ENCODE measurements at regions not wholly inside any gene's neighbourhood (a gene's known extent, or its start where the extent isn't known, plus 50 kb on each side); places are given as distances from the start of the nearest gene placed in this dataset.

DNA sequence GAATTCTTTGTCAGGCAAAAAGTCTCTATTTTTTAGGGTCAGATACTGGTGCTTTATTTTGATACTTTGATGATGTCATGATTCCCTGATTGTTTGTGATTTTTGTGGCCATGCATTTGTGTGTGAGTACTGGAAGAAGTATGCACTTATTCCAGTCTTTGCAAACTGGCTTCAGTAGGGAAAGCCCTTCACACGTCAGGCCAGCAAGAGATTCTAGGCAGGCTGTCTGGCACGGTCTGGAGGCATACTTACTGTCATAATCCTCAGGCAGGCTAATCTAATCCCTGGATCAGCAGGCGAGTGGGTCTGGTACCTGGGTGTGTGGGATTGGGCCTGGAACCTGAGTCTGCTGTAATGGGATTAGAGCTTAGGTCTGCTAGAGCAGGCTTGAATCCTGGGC, 391.8 kb upstream of the MMS22L start:
- ATAC-seq, result no peak
- Histone ChIP-seq H3K27me3 (ENCODE audit: control insufficient read depth, insufficient read depth, low read length) (no peaks in the 10 kb centered on the region), H3K4me1 (ENCODE audit: control insufficient read depth, insufficient read depth, low read length) (no peaks in the 10 kb centered on the region), H3K9me3 (ENCODE audit: control insufficient read depth, insufficient read depth, low read length) (no peaks in the 10 kb centered on the region), H3K36me3 (ENCODE audit: control insufficient read depth, insufficient read depth, low read length) (no peaks in the 10 kb centered on the region), H3K27ac (ENCODE audit: low read length) (no peak overlapping the region), H3K4me3 (ENCODE audit: low read length) (no peak overlapping the region)
- no peak overlapping the region for H3K4me3 Mint-ChIP-seq
- H3K27ac Mint-ChIP-seq, result no peak overlapping the region
- intact Hi-C loops (cut with micrococcal nuclease), result no loop called here
- 77% methylated on average over 3 of the region's 3 CpGs for WGBS (ENCODE audit: insufficient coverage)
- H3K27me3 Mint-ChIP-seq (ENCODE audit: low read depth in 2 of 2), result no peaks in the 10 kb centered on the region
- H3K9me3 Mint-ChIP-seq, result peaks cover 4 to 6% of the 10 kb centered on the region in 2 donors
- TF ChIP-seq, protein P1, sequence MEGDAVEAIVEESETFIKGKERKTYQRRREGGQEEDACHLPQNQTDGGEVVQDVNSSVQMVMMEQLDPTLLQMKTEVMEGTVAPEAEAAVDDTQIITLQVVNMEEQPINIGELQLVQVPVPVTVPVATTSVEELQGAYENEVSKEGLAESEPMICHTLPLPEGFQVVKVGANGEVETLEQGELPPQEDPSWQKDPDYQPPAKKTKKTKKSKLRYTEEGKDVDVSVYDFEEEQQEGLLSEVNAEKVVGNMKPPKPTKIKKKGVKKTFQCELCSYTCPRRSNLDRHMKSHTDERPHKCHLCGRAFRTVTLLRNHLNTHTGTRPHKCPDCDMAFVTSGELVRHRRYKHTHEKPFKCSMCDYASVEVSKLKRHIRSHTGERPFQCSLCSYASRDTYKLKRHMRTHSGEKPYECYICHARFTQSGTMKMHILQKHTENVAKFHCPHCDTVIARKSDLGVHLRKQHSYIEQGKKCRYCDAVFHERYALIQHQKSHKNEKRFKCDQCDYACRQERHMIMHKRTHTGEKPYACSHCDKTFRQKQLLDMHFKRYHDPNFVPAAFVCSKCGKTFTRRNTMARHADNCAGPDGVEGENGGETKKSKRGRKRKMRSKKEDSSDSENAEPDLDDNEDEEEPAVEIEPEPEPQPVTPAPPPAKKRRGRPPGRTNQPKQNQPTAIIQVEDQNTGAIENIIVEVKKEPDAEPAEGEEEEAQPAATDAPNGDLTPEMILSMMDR (IDR thresholded peaks at IDR 0.05), result no peak
- no peaks in the 10 kb centered on the region for H3K4me1 Mint-ChIP-seq
- H3K36me3 Mint-ChIP-seq, result no peaks in the 10 kb centered on the region
- DNase-seq, result no peak

DNA sequence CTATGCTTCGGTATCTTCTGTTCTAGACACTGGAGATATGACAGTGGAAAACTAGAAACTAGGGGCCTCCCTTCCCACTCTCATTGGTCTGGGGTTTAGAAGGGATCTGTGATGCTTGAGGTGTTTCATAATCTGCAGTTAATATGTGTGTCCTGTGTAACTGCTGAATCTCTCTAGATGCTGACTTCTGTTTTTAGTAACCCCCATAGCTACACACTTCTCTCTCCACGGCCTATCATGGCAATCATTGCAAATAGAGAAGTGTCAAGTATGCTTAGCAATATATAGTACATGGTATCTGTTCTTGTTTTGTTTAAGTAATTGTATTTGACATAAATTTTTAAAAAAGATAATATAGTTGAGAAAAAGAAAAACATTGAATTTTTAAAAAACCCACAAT, 394.6 kb upstream of the MMS22L start:
- Mint-ChIP-seq H3K27me3 (ENCODE audit: low read depth in 2 of 2) (no peaks in the 10 kb centered on the region), H3K36me3 (no peaks in the 10 kb centered on the region), H3K4me3 (no peak overlapping the region), H3K9me3 (peaks cover 8% of the 10 kb centered on the region in 2 donors), H3K27ac (no peak overlapping the region), H3K4me1 (no peaks in the 10 kb centered on the region)
- WGBS (ENCODE audit: insufficient coverage), result 60% methylated on average over 1 of the region's 2 CpGs
- ATAC-seq (no peak), DNase-seq (no peak)
- Histone ChIP-seq H3K27ac (ENCODE audit: low read length) (no peak overlapping the region), H3K9me3 (ENCODE audit: control insufficient read depth, insufficient read depth, low read length) (no peaks in the 10 kb centered on the region), H3K4me1 (ENCODE audit: control insufficient read depth, insufficient read depth, low read length) (no peaks in the 10 kb centered on the region), H3K4me3 (ENCODE audit: low read length) (no peak overlapping the region), H3K27me3 (ENCODE audit: control insufficient read depth, insufficient read depth, low read length) (no peaks in the 10 kb centered on the region), H3K36me3 (ENCODE audit: control insufficient read depth, insufficient read depth, low read length) (no peaks in the 10 kb centered on the region)
- TF ChIP-seq, protein P1 (IDR thresholded peaks at IDR 0.05), result no peak
- intact Hi-C loops (cut with micrococcal nuclease), result no loop called here

DNA sequence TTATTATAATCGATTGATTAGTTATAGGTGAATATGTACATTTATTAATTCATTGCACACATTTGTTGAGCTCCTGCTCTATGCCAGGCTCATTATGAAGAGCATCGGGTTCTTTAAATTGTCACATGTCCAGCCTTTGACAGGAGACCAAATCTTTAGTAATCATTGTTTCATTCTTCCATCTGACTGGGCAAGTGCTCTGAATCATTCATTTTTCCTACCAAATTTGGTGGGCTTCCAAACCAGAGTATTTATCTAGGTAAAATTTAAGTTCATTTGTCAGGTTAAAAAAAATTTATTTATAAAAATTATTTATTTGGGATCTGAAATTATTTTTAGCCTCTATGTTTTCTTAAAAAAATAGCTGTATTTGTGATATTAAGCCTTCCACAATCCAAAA, 404.9 kb upstream of the MMS22L start:
- Mint-ChIP-seq H3K4me1 (no peaks in the 10 kb centered on the region), H3K27me3 (ENCODE audit: low read depth in 2 of 2) (no peaks in the 10 kb centered on the region), H3K36me3 (no peaks in the 10 kb centered on the region), H3K27ac (no peak overlapping the region), H3K4me3 (no peak overlapping the region), H3K9me3 (peaks cover 6% of the 10 kb centered on the region in 2 donors)
- Histone ChIP-seq H3K36me3 (ENCODE audit: control insufficient read depth, insufficient read depth, low read length) (no peaks in the 10 kb centered on the region), H3K9me3 (ENCODE audit: control insufficient read depth, insufficient read depth, low read length) (no peaks in the 10 kb centered on the region), H3K4me3 (ENCODE audit: low read length) (no peak overlapping the region), H3K27ac (ENCODE audit: low read length) (no peak overlapping the region), H3K27me3 (ENCODE audit: control insufficient read depth, insufficient read depth, low read length) (no peaks in the 10 kb centered on the region), H3K4me1 (ENCODE audit: control insufficient read depth, insufficient read depth, low read length) (no peaks in the 10 kb centered on the region)
- DNase-seq, result no peak
- ATAC-seq, result no peak
- TF ChIP-seq, protein P1 (IDR thresholded peaks at IDR 0.05), result no peak
- WGBS (ENCODE audit: insufficient coverage), result 95% methylated on average over 1 of the region's 2 CpGs
- intact Hi-C loops (cut with micrococcal nuclease), result no loop called here

DNA sequence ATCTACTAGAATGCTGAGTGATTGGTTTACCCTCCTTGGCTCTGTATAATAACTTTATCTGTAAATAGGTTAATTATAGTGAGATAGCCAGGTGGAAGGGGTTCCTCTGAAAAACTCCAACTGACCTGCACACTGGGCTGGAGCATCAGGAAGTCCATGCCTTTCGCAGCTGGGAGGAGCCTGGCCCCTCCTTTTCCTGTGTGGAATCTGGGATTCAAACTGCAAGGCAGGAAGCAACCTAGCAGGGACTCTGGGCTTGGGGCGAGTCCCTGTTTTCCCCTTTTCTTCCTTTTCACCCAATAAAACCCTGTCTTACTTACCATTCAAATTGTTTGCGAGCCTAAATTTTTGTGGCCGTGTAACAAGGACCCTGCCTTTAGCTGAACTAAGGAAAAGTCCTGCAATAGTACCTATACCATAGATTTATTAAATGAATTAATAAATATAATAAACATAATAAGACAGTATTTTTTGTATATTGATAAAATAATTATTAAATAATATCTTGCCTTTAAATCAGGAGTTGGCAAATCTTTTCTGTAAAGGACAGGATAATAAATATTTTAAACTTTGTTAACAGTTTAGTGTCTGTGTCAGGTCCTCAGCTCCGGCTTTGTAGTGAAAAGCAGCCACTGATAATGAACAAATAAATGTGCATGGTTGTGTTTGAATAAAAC, 406.2 kb upstream of the MMS22L start:
- Mint-ChIP-seq H3K36me3 (no peaks in the 10 kb centered on the region), H3K9me3 (peaks cover 6 to 8% of the 10 kb centered on the region in 2 donors), H3K4me3 (no peak overlapping the region), H3K27ac (no peak overlapping the region), H3K4me1 (no peaks in the 10 kb centered on the region), H3K27me3 (ENCODE audit: low read depth in 2 of 2) (no peaks in the 10 kb centered on the region)
- DNase-seq (no peak), ATAC-seq (no peak)
- TF ChIP-seq, protein P1 (IDR thresholded peaks at IDR 0.05), result no peak
- Histone ChIP-seq H3K4me3 (ENCODE audit: low read length) (no peak overlapping the region), H3K4me1 (ENCODE audit: control insufficient read depth, insufficient read depth, low read length) (no peaks in the 10 kb centered on the region), H3K36me3 (ENCODE audit: control insufficient read depth, insufficient read depth, low read length) (no peaks in the 10 kb centered on the region), H3K27me3 (ENCODE audit: control insufficient read depth, insufficient read depth, low read length) (no peaks in the 10 kb centered on the region), H3K9me3 (ENCODE audit: control insufficient read depth, insufficient read depth, low read length) (no peaks in the 10 kb centered on the region), H3K27ac (ENCODE audit: low read length) (no peak overlapping the region)
- intact Hi-C loops (cut with micrococcal nuclease), result no loop called here
- WGBS (ENCODE audit: insufficient coverage), result 84% methylated on average over 4 of the region's 5 CpGs

All from natural killer cell (primary cell).